H1 (cell line): ENCODE measurements at regions not wholly inside any gene's neighbourhood (a gene's known extent, or its start where the extent isn't known, plus 50 kb on each side); places are given as distances from the start of the nearest gene placed in this dataset.

Experiments used
- CTCF ChIA-PET: fragments of 300-600 bp; sonication (Branson Sonifier 250); formaldehyde crosslinking; loops from one replicate; lab custom pipeline; 2021; ENCODE audit not compliant: partially characterized antibody; lab: Charles Lee
- POLR2A ChIA-PET: fragments of 300-600 bp; sonication (Branson Sonifier 250); formaldehyde crosslinking; loops from one replicate; lab custom pipeline; 2021; ENCODE audit warnings: inconsistent platforms; ENCODE audit not compliant: partially characterized antibody; lab: Charles Lee
- DNase-seq, 2 experiments: peaks; one replicate each; pipeline versions ENCODE4 v3.0.0 to v3.0.0-alpha.2; 2010 to 2022; ENCODE audit warnings: low spot score in 2 of 2, low read depth in 1 of 2, mixed read lengths in 1 of 2
- FAIRE-seq: peaks from 2 replicates; lab custom pipeline; 2011; peaks lifted over from hg19 to GRCh38; lab: Jason Lieb, UNC
- H2AFZ ChIP-seq: 2 replicates; pipeline ENCODE4 v1.8.1; 2012; ENCODE audit warnings: low read length, inconsistent platforms
- H2AK5ac ChIP-seq: 2 replicates; pipeline ENCODE4 v1.6.1; 2013; ENCODE audit warnings: low read depth, low read length
- H2BK120ac ChIP-seq: replicated peaks from 2 replicates; pipeline ENCODE3; 2013; ENCODE audit warnings: low read depth, low read length, inconsistent platforms
- H2BK12ac ChIP-seq: 2 replicates; pipeline ENCODE4 v1.6.1; 2013; ENCODE audit warnings: low read depth, low read length
- H2BK15ac ChIP-seq: 2 replicates; pipeline ENCODE4 v1.6.1; 2013; ENCODE audit warnings: low read length
- H2BK20ac ChIP-seq: 2 replicates; pipeline ENCODE4 v1.6.1; 2013; ENCODE audit warnings: low read length
- H2BK5ac ChIP-seq: 2 replicates; pipeline ENCODE4 v1.6.1; 2013; ENCODE audit warnings: low read depth, low read length
- H3K14ac ChIP-seq: 2 replicates; pipeline ENCODE4 v1.6.1; 2013; ENCODE audit warnings: inconsistent platforms; ENCODE audit not compliant: insufficient read length
- H3K18ac ChIP-seq: 2 replicates; pipeline ENCODE4 v1.6.1; 2013; ENCODE audit warnings: low read length; ENCODE audit errors: extremely low read depth
- H3K23ac ChIP-seq: 2 replicates; pipeline ENCODE4 v1.6.1; 2013; ENCODE audit warnings: inconsistent platforms; ENCODE audit not compliant: insufficient read length
- H3K23me2 ChIP-seq: 2 replicates; pipeline ENCODE4 v1.6.1; 2013; ENCODE audit warnings: low read depth, low read length
- H3K27ac ChIP-seq: 2 replicates; pipeline ENCODE4 v1.6.1; 2011; ENCODE audit warnings: low read depth, low read length, inconsistent platforms
- H3K27me3 ChIP-seq, 4 experiments: replicated peaks in 1 of 4; 1 replicate in 1 of 4; 2 replicates in 3 of 4; pipeline versions ENCODE4 v1.6.1 to v1.8.1; 2011 to 2013; ENCODE audit warnings: low read length in 3 of 4, mild to moderate bottlenecking in 3 of 4, inconsistent platforms in 2 of 4, mixed read lengths in 2 of 4, moderate library complexity in 1 of 4; ENCODE audit not compliant: control insufficient read depth in 3 of 4, insufficient read depth in 3 of 4; ENCODE audit errors: extremely low read depth in 1 of 4
- H3K36me3 ChIP-seq, 4 experiments: 2 replicates each; pipeline versions ENCODE4 v1.6.1 to v1.8.1; 2011 to 2013; ENCODE audit warnings: mild to moderate bottlenecking in 4 of 4, low read length in 3 of 4, moderate library complexity in 2 of 4, control low read depth in 1 of 4, inconsistent platforms in 1 of 4; ENCODE audit not compliant: insufficient read depth in 4 of 4, control insufficient read depth in 2 of 4
- H3K4ac ChIP-seq: replicated peaks from 2 replicates; pipeline ENCODE3; 2013; ENCODE audit warnings: low read length, low read depth, mixed read lengths, inconsistent platforms; ENCODE audit not compliant: insufficient read length
- H3K4me1 ChIP-seq, 4 experiments: replicated peaks in 1 of 4; 1 replicate in 1 of 4; 2 replicates in 3 of 4; pipeline versions ENCODE4 v1.6.1 to v1.8.1; 2011 to 2013; ENCODE audit warnings: low read length in 3 of 4, inconsistent platforms in 2 of 4, mixed read lengths in 1 of 4; ENCODE audit not compliant: insufficient read depth in 4 of 4, control insufficient read depth in 3 of 4
- H3K4me2 ChIP-seq, 2 experiments: 2 replicates each; pipeline versions ENCODE4 v1.6.1 to v1.8.1; 2011 to 2013; ENCODE audit warnings: low read depth in 2 of 2, low read length in 2 of 2, control low read depth in 1 of 2, inconsistent platforms in 1 of 2, mild to moderate bottlenecking in 1 of 2; ENCODE audit not compliant: insufficient read depth in 1 of 2
- H3K4me3 ChIP-seq, 4 experiments: fragments of 200-600, 300-600 bp in 1 of 4; sonication (generic), shearing (Covaris generic), sonication (Bioruptor Twin) in 1 of 4; 2 replicates each; pipeline versions ENCODE4 v1.5.1 to v1.8.1; 2011 to 2016; ENCODE audit warnings: low read length in 4 of 4, low read depth in 3 of 4, control low read depth in 2 of 4, inconsistent platforms in 2 of 4, mild to moderate bottlenecking in 2 of 4, mixed read lengths in 1 of 4, moderate library complexity in 1 of 4; ENCODE audit not compliant: insufficient read depth in 2 of 4; ENCODE audit errors: extremely low read depth in 1 of 4
- H3K56ac ChIP-seq: replicated peaks from 2 replicates; pipeline ENCODE3; 2013; ENCODE audit warnings: low read depth, mild to moderate bottlenecking, mixed read lengths, low read length, inconsistent platforms; ENCODE audit not compliant: insufficient read length
- H3K79me1 ChIP-seq: 2 replicates; pipeline ENCODE4 v1.6.1; 2013; ENCODE audit warnings: low read depth, low read length, control low read depth
- H3K79me2 ChIP-seq, 2 experiments: 2 replicates each; pipeline versions ENCODE4 v1.6.1 to v1.8.1; 2012 to 2013; ENCODE audit warnings: low read length in 2 of 2, mild to moderate bottlenecking in 2 of 2, inconsistent platforms in 1 of 2; ENCODE audit not compliant: insufficient read depth in 2 of 2, control insufficient read depth in 1 of 2
- H3K9ac ChIP-seq, 4 experiments: replicated peaks in 1 of 4; 1 replicate in 1 of 4; 2 replicates in 3 of 4; pipeline versions ENCODE4 v1.6.1 to v1.8.1; 2011 to 2013; ENCODE audit warnings: low read depth in 3 of 4, low read length in 3 of 4, control low read depth in 2 of 4, mild to moderate bottlenecking in 2 of 4, moderate library complexity in 2 of 4, inconsistent platforms in 1 of 4; ENCODE audit errors: extremely low read depth in 1 of 4
- H3K9me3 ChIP-seq, 2 experiments: 2 replicates each; pipeline versions ENCODE4 v1.6.1 to v1.8.1; 2012 to 2013; ENCODE audit warnings: mild to moderate bottlenecking in 2 of 2, moderate library complexity in 2 of 2, control low read depth in 1 of 2, inconsistent platforms in 1 of 2, low read depth in 1 of 2, low read length in 1 of 2, mixed read lengths in 1 of 2; ENCODE audit not compliant: insufficient read depth in 2 of 2
- H4K20me1 ChIP-seq, 2 experiments: replicated peaks in 1 of 2; 2 replicates each; pipeline versions ENCODE3 to v1.8.1; 2011 to 2013; ENCODE audit warnings: inconsistent platforms in 2 of 2, low read length in 2 of 2, mild to moderate bottlenecking in 1 of 2; ENCODE audit not compliant: insufficient read depth in 2 of 2, control insufficient read depth in 1 of 2
- H4K5ac ChIP-seq: 2 replicates; pipeline ENCODE4 v1.6.1; 2013; ENCODE audit warnings: low read length, low read depth, mixed read lengths, inconsistent platforms; ENCODE audit not compliant: insufficient read length
- H4K8ac ChIP-seq: 2 replicates; pipeline ENCODE4 v1.8.0; 2013; ENCODE audit warnings: mild to moderate bottlenecking, moderate library complexity, low read length, inconsistent platforms; ENCODE audit not compliant: insufficient read depth; ENCODE audit errors: extremely low read depth
- H4K91ac ChIP-seq: replicated peaks from 2 replicates; pipeline ENCODE3; 2013; ENCODE audit warnings: low read length, mixed read lengths, inconsistent platforms; ENCODE audit not compliant: insufficient read length
- BRCA1 ChIP-seq: IDR thresholded peaks from 2 replicates; pipeline ENCODE4 v1.6.1; 2012; ENCODE audit warnings: low read depth, low read length, improper control_type of control experiment
- CBX5 ChIP-seq: fragments of 300-800, 300-1000 bp; sonication (generic); IDR thresholded peaks from 2 replicates; pipeline ENCODE4 v1.7.1; 2016; ENCODE audit warnings: antibody characterized with exemption, low read length, low read depth
- FOSL1 ChIP-seq: IDR thresholded peaks from 2 replicates; pipeline ENCODE4 v1.6.1; 2011; ENCODE audit warnings: mild to moderate bottlenecking, low read depth, low read length, moderate library complexity; ENCODE audit not compliant: insufficient read depth
- RXRA ChIP-seq: IDR thresholded peaks from 2 replicates; pipeline ENCODE4 v1.6.1; 2011; ENCODE audit warnings: low read depth, mild to moderate bottlenecking, low read length, moderate library complexity; ENCODE audit not compliant: insufficient read depth
- SIRT6 ChIP-seq: IDR thresholded peaks from one replicate; pipeline ENCODE4 v1.7.1; 2012; ENCODE audit warnings: low read length, inconsistent platforms
- TEAD4 ChIP-seq: IDR thresholded peaks from 2 replicates; pipeline ENCODE4 v1.6.1; 2012; ENCODE audit warnings: low read depth, low read length, inconsistent platforms, mixed read lengths
- WGBS, 2 experiments: shearing (Covaris generic) in 1 of 2; methylation state at CpG; one replicate each; pipeline versions ENCODE4 v1.1.6 to v1.1.7; 2013 to 2015; ENCODE audit warnings: low lambda C conversion rate in 2 of 2, mixed read lengths in 2 of 2, inconsistent platforms in 1 of 2, low coverage in 1 of 2, missing lambda C conversion rate in 1 of 2; ENCODE audit not compliant: insufficient replicate concordance in 2 of 2, insufficient coverage in 1 of 2, insufficient read length in 1 of 2; ENCODE audit errors: extremely low coverage in 1 of 2, missing lambda C conversion rate in 1 of 2; 5-methylcytosine and 5-hydroxymethylcytosine counted together

- POLR2A ChIA-PET = no interaction called here
- Histone ChIP-seq H3K4me3 (no peak overlapping the region), H2BK5ac (no peak overlapping the region), H2AK5ac (no peak overlapping the region), H3K4me2 (no peak overlapping the region), H4K5ac (no peak overlapping the region), H4K8ac (no peak overlapping the region), H3K4ac (no peak overlapping the region), H3K14ac (no peak overlapping the region), H3K79me1 (no peaks in the 10 kb centered on the region), H2BK12ac (no peak overlapping the region), H2BK120ac (no peak overlapping the region), H2BK20ac (no peak overlapping the region), H3K23ac (no peak overlapping the region), H3K27me3 (no peaks in the 10 kb centered on the region), H4K20me1 (no peaks in the 10 kb centered on the region), H3K9ac (no peak overlapping the region), H3K4me1 (peaks cover 0 to 8% (median 3%) of the 10 kb centered on the region in 4 experiments; a peak in 3 of 7 replicates), H2AFZ (no peak overlapping the region), H2BK15ac (no peak overlapping the region), H3K79me2 (no peaks in the 10 kb centered on the region), H3K9me3 (no peaks in the 10 kb centered on the region), H3K27ac (no peak overlapping the region), H3K36me3 (no peaks in the 10 kb centered on the region), H4K91ac (no peak overlapping the region), H3K23me2 (no peaks in the 10 kb centered on the region; the same call in 1 of the 2 replicates), H3K18ac (no peak overlapping the region), H3K56ac (no peak overlapping the region)
- DNase-seq = no peak
- no peak for TF ChIP-seq BRCA1
- TF ChIP-seq FOSL1 = no peak
- no peak for TF ChIP-seq RXRA
- no peak for TF ChIP-seq CBX5
- TF ChIP-seq TEAD4 = no peak
- no peak for TF ChIP-seq SIRT6
- FAIRE-seq = no peak
- WGBS, 2 experiments = 75% methylated on average over 1 of the region's 1 CpG; no CpG with 5 or more reads in 1 of the 2 experiments
- CTCF ChIA-PET = interaction anchor here (1.2 kb wide), 1 partner anchor 9 kb away, joined by 4 read pairs; no protein-coding TSS in a partner anchor
These were observed 237.7 kb downstream of the ETV1 start for GRCh38 chr7:13751766-13752165.
